HepG2 (cell line): ENCODE measurements at regions not wholly inside any gene's neighbourhood (a gene's known extent, or its start where the extent isn't known, plus 50 kb on each side); places are given as distances from the start of the nearest gene placed in this dataset.

ENCODE experiments used
- ATAC-seq: fragments of 200-7000 bp; cut with Tn5 transposase; 3 replicates; pipeline ENCODE4 v1.9.1; 2020; ENCODE audit warnings: mild to moderate bottlenecking, moderate library complexity
- BruUV-seq: library from RNA; stranded (reverse); fragments of 400-500 nt; replicated peaks from 2 replicates; lab custom pipeline; 2021; lab: Mats Ljungman, UMichigan
- CTCF ChIA-PET: fragments of 300-600 bp; formaldehyde crosslinking; extraction: SDS; loops from one replicate; lab custom pipeline; 2021; ENCODE audit warnings: low total read pairs, inconsistent platforms, low intra/inter-chr PET ratio; lab: Yijun Ruan, JAX
- POLR2A ChIA-PET: fragments of 350-600 bp; sonication (Branson Sonifier 250); formaldehyde crosslinking; loops from one replicate; lab custom pipeline; 2020; ENCODE audit warnings: antibody characterized with exemption, inconsistent platforms; lab: Yijun Ruan, JAX
- DNase-seq: peaks from one replicate; pipeline ENCODE4 v3.0.0-alpha.2; 2015; ENCODE audit warnings: low spot score
- FAIRE-seq: peaks from 3 replicates; lab custom pipeline; 2011; peaks lifted over from hg19 to GRCh38; lab: Jason Lieb, UNC
- H2AFZ ChIP-seq: one replicate; pipeline ENCODE4 v1.6.1; 2011; ENCODE audit warnings: low read length, inconsistent platforms
- H3K27ac ChIP-seq: fragments of 300-600 bp; 3 replicates; pipeline ENCODE4 v1.8.0; 2011; ENCODE audit warnings: mixed run types, mild to moderate bottlenecking, mixed read lengths, low read length, inconsistent platforms; ENCODE audit not compliant: insufficient read depth; ENCODE audit errors: extremely low read length
- H3K27me3 ChIP-seq, 2 experiments: fragments of 200-600 bp in 1 of 2; 2 replicates in 1 of 2; 3 replicates in 1 of 2; pipeline versions ENCODE4 v1.6.0 to v1.8.0; 2011; ENCODE audit warnings: low read length in 2 of 2, mild to moderate bottlenecking in 2 of 2, moderate library complexity in 2 of 2, inconsistent platforms in 1 of 2; ENCODE audit not compliant: insufficient read depth in 2 of 2, control insufficient read depth in 1 of 2
- H3K36me3 ChIP-seq, 2 experiments: fragments of 200-600 bp in 1 of 2; replicated peaks in 1 of 2; 2 replicates in 1 of 2; 3 replicates in 1 of 2; pipeline versions ENCODE4 v1.5.1 to v1.8.0; 2011; ENCODE audit warnings: low read length in 2 of 2, inconsistent platforms in 1 of 2; ENCODE audit not compliant: insufficient read depth in 2 of 2, control insufficient read depth in 1 of 2
- H3K4me1 ChIP-seq: 2 replicates; pipeline ENCODE4 v1.5.1; 2012; ENCODE audit warnings: low read length, inconsistent platforms; ENCODE audit not compliant: insufficient read depth
- H3K4me2 ChIP-seq: 2 replicates; pipeline ENCODE4 v1.6.0; 2011; ENCODE audit warnings: low read depth, low read length, inconsistent platforms
- H3K4me3 ChIP-seq, 3 experiments: fragments of 200-600 bp in 1 of 3; sonication (generic), shearing (Covaris generic) in 1 of 3; replicated peaks in 1 of 3; 2 replicates each; pipeline ENCODE4 v1.5.1; 2011 to 2016; ENCODE audit warnings: low read length in 3 of 3, inconsistent platforms in 2 of 3, low read depth in 2 of 3, mild to moderate bottlenecking in 2 of 3, control low read depth in 1 of 3, mixed read lengths in 1 of 3; ENCODE audit not compliant: insufficient read depth in 1 of 3
- H3K79me2 ChIP-seq: one replicate; pipeline ENCODE4 v1.6.1; 2011; ENCODE audit warnings: low read length, inconsistent platforms; ENCODE audit not compliant: insufficient read depth
- H3K9ac ChIP-seq: 2 replicates; pipeline ENCODE4 v1.6.0; 2011; ENCODE audit warnings: mild to moderate bottlenecking, low read depth, low read length, inconsistent platforms; ENCODE audit not compliant: insufficient read depth
- H3K9me3 ChIP-seq: 2 replicates; pipeline ENCODE4 v1.5.1; 2012; ENCODE audit warnings: mild to moderate bottlenecking, low read length
- H4K20me1 ChIP-seq: 2 replicates; pipeline ENCODE4 v1.6.0; 2011; ENCODE audit warnings: inconsistent platforms, mild to moderate bottlenecking, low read length, moderate library complexity; ENCODE audit not compliant: insufficient read depth
- MAFG ChIP-seq: sonication (generic); formaldehyde crosslinking; IDR thresholded peaks from 2 replicates; pipeline ENCODE4 v1.5.1; 2020; ENCODE audit warnings: mild to moderate bottlenecking, missing genetic modification reagents
- SOX13 ChIP-seq, 3 experiments: fragments of 450-650 bp in 1 of 3; sonication (generic) in 1 of 3; formaldehyde crosslinking in 1 of 3; IDR thresholded peaks in 2 of 3; conservative IDR thresholded peaks in 1 of 3; 2 replicates each; pipeline versions ENCODE4 v1.5.0 to v1.6.1; 2016 to 2020; ENCODE audit warnings: antibody characterized with exemption in 1 of 3, mild to moderate bottlenecking in 1 of 3, missing compliant biosample characterization in 1 of 3, missing genetic modification reagents in 1 of 3, moderate library complexity in 1 of 3
- ZNF180 ChIP-seq: sonication (generic); formaldehyde crosslinking; IDR thresholded peaks from 2 replicates; pipeline ENCODE4 v1.4.0; 2020; ENCODE audit warnings: low read depth, missing genetic modification reagents, borderline replicate concordance
- ZNF207 ChIP-seq: fragments of 450-650 bp; IDR thresholded peaks from 2 replicates; pipeline ENCODE4 v1.6.1; 2016; ENCODE audit warnings: antibody characterized with exemption, borderline replicate concordance
- in situ Hi-C: cut with HindIII; loops from 2 replicates; pipeline ENCODE4 v1.10.0; 2017; ENCODE audit warnings: low pct_unique_long_range_greater_than_20kb; ENCODE audit not compliant: extremely low pct_ligation_motif_present
- intact Hi-C: fragments of 100-400 bp; cut with micrococcal nuclease; formaldehyde crosslinking; loops from one replicate; pipeline ENCODE4 v1.10.0; 2022; ENCODE audit not compliant: unreplicated experiment
- TF ChIP-seq, protein P1 (sequence below): IDR thresholded peaks from 2 replicates; pipeline ENCODE4 v1.6.1; 2016; ENCODE audit warnings: low read depth, control low read depth

- no peak for TF ChIP-seq ZNF207
- TF ChIP-seq MAFG (CRISPR knock-in tag), result no peak
- TF ChIP-seq, protein P1, sequence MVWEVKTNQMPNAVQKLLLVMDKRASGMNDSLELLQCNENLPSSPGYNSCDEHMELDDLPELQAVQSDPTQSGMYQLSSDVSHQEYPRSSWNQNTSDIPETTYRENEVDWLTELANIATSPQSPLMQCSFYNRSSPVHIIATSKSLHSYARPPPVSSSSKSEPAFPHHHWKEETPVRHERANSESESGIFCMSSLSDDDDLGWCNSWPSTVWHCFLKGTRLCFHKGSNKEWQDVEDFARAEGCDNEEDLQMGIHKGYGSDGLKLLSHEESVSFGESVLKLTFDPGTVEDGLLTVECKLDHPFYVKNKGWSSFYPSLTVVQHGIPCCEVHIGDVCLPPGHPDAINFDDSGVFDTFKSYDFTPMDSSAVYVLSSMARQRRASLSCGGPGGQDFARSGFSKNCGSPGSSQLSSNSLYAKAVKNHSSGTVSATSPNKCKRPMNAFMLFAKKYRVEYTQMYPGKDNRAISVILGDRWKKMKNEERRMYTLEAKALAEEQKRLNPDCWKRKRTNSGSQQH (CRISPR knock-in tag), result no peak
- TF ChIP-seq SOX13 (IDR thresholded peaks at IDR 0.05), result no peak
- no peak for TF ChIP-seq SOX13 (CRISPR knock-in tag; conservative IDR thresholded peaks at IDR 0.05 in 1 of 2, IDR thresholded peaks at IDR 0.05 in 1 of 2)
Measured at GRCh38 chr18:38940475-38940862, 1374.9 kb upstream of the CELF4 start (continued).

DNA sequence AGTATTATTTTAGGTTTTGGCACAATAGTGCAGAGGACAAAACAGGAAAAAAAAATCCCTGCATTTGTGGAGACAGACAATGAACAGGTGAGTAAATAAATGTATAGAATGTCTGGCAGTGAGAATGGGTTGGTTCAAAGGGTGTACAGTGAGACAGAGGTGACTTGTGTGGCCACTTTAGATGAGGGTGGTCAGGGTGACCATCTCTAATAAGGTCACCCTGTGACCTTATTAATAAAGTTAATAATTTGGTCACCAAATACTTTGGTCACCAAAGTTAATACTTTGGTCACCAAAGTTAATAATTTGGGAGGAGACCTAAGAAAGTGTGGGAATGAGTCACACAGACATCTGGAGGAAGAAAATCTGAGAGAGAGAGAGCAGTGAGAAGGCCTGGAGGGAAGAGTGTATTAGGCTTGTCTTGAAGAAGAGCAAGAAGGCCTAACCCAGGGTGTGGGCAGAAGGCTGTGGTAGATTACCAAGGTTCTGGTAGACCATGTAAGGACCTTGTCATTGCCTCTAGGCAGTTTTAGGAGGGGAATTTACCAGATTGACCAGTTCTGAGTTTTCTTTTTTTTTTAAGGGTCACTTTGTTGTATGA is 1368.4 kb upstream of the CELF4 start:
- intact Hi-C loops, result no loop called here
- no peak for ATAC-seq

More for the DNA sequence above, 1368.4 kb upstream of the CELF4 start:
- H3K9me3 ChIP-seq, result no peaks in the 10 kb centered on the region
- no peak for TF ChIP-seq ZNF180 (CRISPR knock-in tag)
- CTCF ChIA-PET, result no interaction called here
- no peak overlapping the region for H3K27ac ChIP-seq
- POLR2A ChIA-PET, result no interaction called here
- H3K4me3 ChIP-seq, result no peak overlapping the region
- no peak overlapping the region for H3K9ac ChIP-seq
- no peaks in the 10 kb centered on the region for H3K79me2 ChIP-seq
- no peak overlapping the region for H3K4me2 ChIP-seq
- H3K36me3 ChIP-seq, result no peaks in the 10 kb centered on the region
- no peaks in the 10 kb centered on the region for H3K27me3 ChIP-seq
- H4K20me1 ChIP-seq, result no peaks in the 10 kb centered on the region
- H3K4me1 ChIP-seq, result no peaks in the 10 kb centered on the region
- in situ Hi-C loops, result loop anchor here (25.0 kb wide), 1 partner anchor 97 kb away; no protein-coding TSS in a partner anchor
- BruUV-seq, result no TSS peak
- H2AFZ ChIP-seq, result no peak overlapping the region
- DNase-seq (no peak), FAIRE-seq (no peak)
